Kidney glomerular epithelial cell (primary cell): ENCODE measurements at regions not wholly inside any gene's neighbourhood (a gene's known extent, or its start where the extent isn't known, plus 50 kb on each side); places are given as distances from the start of the nearest gene placed in this dataset.
"Not testable (repeated sequence)": the region's sequence is repeated elsewhere in the genome, so short reads cannot be mapped to it uniquely, and the experiment has no call there.

ENCODE experiments used
- DNase-seq: peaks from one replicate; lab custom pipeline; 2025; lab: John Stamatoyannopoulos, UW

DNA sequence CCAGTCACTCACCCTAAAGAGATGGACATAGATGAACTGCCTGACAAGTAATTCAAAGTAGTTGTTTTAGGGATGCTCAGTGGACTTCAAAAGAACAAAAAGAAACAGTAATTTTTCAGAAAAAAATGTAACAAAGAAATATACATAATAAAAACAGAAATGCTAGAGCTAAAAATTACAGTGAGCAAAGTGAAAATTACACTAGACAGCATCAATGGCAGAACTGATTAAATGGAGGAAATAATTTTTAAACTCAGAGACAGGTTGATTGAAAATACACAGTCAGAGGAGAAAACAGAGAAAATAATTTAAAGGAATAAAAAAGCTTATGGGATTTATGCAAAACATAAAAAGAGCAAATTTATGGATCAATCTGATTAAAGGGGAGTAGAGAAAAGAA, 1968.4 kb downstream of the EFNA5 start:
- DNase-seq, result no peak

DNA sequence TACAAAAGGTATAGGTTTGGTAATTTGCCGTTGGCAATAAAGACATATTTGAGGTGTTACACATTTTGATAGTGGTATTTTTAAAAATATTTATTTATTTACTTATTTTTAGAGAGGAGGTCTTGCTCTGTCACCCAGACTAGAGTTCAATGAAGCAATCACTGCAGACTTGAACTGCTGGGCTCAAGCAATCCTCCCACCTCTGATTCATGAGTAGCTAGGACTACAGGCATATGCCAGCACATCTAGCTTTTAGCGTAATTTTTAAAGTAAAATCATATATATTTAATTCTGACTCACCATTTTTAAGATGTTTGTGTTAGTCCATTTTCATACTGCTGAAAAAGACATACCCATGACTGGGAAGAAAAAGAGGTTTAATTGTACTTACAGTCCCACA, 1974.3 kb downstream of the EFNA5 start:
- DNase-seq, result peak; percentile 31

DNA sequence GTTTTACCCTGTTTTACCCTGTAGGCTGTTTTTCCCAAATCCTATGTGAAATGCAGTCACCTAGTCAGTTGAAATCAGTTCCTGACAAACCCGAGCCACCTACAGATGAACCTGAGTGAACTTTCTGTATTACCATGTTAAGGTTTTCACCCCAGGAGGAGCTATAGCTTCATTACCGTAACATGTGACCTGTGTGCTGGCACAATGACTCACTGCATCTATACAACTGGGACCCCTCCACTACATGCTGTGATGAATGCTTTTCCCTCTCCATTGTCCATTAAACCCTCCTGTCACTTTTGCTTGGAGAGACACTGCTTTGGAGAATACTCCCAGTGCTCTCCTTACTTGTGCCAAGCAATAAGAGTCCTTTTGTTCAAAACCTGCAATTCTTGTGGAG, 1974.8 kb downstream of the EFNA5 start:
- DNase-seq, result no peak

DNA sequence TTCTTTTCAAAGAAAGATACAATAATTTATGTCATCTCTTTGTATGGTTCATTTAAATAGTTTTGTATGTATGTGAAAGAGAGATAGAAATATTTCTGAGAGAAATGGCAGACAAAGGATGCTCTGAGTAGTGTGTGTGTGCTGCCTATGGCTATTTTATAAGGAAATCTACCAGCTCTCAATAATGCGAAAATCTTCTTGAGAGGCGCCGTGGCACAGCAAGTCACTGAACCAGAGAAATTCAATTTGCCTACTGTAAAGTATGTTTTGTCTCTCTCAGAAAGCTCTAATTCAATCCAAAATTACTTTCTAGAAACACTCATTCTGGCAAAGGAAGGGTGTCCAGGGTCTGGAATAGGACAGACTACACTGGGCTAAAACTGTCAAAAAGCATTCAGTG, 1981.1 kb downstream of the EFNA5 start:
- DNase-seq, result no peak

DNA sequence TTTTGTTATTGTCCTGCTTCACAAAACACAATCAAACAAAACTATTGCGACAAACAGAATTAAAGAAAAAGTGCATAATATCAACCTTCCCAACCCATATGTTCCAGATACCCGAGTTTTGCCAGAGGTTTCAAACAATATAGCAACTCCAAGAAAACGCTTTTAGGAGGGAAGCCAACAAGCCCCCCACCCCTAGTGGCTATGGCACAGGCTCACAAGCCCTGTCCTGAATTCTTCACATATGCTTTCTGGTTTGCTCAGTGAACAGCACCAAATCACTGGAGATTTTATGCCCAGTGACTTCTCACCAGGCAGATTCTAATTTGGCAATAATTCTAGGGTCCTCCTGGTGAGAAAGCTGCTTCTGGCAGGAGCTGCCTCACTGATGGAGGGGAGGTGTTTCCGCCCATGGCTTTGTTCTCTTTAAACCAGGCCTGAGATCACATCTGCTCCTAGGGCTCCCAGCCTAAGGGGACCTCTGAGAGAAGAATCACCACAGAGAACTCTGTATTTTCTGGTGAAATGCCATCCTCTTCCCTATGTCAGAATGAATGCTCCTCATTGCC, 1982.4 kb downstream of the EFNA5 start:
- DNase-seq, result no peak

DNA sequence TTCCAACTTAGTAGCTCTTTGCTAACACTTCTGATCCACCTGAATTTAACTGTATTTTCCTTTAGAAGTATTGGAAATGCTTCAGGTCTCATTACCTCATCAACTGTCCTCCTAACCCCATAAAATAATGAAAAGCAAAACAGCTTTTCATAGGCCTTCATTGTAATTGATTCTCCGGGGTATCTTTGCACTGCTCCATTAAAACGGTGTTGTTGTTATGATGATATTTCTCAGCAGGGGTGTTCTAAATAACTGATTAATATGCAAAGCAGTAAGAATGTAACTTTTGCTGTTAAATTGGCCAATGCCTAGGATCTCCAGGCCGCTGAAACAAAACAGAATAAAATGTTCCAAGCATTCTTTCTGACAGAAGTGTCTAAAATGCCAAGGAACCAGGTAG, 1983.2 kb downstream of the EFNA5 start:
- DNase-seq, result no peak

DNA sequence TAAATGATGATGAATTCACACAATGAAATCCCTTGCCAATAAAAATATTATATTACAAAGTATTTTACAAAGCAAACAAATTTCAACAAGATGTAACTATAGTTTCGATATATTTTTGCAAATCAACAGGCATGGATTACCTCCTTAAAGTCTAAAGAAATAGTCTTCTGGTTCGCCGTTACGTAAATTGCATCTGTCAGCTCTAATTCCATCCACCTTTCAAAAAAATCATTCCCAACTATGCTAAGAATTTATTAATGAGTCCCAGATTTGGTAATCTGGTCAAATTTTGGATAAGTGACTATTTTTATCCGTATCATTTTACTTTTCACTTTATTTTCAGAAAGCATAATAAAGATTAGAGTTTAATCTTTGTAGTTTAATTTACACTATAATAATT, 1984.9 kb downstream of the EFNA5 start:
- no peak for DNase-seq

DNA sequence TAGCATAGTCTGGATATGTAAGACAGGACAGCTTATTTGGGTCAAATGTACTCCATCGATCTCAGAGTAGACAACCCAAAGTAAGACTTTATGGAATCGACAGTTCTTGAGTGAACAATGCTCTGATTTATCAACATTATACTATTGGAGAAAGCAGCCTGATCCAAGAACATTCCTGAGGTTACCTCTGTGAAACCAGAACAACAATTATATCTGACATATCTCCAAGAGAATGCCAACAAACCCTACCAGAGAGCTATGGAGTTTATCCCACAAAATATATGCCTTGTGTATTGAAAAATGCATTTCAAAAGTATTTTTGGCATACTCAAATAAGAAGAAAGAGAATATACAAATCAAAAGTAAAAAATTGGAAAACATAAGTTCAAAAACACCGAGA, 1985.9 kb downstream of the EFNA5 start:
- DNase-seq, result peak; percentile 31

DNA sequence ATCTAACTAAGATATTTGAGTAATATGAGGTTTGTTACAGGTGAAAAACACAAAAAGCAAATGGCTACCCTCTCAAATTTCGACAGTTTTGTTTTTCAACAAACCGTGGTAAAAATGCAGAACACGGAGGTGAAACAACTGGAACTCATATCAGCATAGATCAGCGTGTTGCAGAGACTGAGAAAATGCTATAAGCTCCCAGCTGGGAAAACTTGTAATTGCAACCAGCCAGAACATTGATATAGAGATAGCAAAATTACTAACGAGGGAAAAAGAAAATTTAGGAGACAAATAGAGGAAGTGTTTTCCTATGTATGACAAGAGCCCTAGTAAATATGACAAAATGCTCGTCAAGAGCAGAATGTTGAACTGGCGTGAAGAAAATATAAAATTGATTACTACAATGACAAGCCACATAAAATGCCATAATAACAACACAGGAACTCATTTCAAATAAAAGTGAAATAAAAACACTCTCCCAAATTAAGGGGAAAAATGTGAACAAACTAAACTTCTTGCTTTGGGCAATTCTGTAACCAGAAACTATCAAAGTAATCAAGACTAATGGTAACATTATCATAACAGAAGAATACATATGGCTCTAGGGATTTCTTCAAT, 1989.8 kb downstream of the EFNA5 start:
- no peak for DNase-seq

DNA sequence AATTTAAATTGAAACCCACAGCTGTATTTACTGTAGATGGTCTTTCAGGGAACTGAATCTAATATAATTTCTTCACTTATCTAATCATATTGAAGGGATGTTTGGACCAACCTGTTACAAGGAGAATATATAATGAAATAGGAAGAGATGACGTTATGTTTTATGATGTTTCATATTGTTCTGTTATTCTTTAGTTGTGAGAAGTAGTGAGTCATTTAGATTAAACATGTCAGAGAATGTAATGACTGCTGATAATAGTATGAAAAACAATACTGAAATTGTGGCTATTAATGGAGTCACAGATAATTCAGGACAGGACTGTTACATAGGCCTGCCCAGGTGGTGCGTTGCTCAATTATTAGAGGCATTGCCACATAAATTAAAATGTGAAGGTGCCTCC, 1993.4 kb downstream of the EFNA5 start:
- no peak for DNase-seq

DNA sequence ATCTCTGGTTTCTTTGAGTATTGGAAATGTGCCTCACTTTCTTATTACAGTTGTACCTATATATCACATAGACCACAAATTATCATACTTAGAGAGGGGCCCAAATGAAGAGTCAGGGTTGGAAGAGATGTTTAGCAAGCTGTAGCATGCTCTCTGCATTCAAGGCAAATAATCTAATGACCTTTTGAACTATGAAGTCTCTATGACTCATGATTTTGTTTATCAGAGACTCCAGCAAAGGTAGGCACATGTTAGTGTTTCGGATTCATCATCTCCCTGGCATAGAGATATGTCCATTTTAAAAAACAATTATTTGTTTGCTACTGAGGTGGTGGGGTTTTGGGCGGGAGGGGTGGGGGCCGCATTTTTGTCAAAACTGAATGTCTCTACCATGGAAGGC, 2000.1 kb downstream of the EFNA5 start:
- DNase-seq, result no peak

DNA sequence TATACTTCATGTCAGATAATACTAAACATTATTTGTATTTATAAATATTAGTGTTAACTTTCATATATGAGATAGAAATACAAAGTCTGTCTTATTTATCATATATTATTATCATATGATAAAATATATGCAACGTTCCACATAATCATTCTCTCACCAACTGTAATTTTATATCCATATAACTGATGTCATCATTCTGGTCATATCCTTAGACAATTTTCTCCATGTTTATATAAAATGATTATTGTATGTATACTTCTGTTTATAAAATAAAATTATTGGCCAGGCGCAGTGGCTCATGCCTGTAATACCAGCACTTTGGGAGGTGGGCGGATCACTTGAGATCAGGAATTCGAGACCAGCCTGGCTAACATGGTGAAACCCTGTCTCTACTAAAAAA, 2007.1 kb downstream of the EFNA5 start:
- no peak for DNase-seq

DNA sequence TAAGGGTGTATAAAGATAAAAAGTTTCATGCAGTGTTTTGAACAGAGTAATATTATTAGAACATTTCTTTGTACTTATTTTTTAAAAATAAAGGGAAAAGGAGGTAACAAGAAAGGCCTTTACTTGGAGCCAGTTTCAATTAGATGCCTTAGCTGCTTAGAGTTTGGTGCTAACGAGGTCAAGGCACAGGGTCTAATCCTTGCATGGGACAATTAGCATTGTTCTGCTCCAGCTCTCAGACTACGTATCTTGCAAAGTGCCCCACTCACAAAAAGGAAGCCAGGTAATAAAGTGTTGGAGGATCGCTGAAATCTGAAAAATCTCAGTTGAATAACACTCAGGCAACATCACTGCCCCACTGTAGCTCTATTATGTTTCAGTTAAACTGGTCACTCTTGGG, 2011.3 kb downstream of the EFNA5 start:
- DNase-seq, result no peak

DNA sequence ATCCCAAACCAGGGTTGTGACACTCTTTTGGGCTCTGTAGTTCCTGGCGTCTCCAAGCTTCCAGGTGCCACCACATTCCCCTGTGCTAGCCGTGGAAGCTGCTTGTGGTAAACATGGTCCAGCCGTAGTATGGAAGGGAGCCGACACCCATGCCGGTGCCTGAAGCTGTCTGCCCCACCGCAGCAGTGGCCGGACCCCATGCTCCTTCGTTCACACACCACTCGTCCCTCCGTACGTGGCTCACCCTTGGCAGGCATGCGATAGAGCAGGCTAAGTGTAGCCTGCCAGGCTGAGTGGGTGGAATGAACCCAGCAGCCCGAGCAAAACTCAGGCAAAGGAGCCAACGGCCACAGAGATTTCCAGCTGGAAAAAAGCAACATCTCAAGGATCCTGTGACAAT, 2030.4 kb downstream of the EFNA5 start:
- no peak for DNase-seq

DNA sequence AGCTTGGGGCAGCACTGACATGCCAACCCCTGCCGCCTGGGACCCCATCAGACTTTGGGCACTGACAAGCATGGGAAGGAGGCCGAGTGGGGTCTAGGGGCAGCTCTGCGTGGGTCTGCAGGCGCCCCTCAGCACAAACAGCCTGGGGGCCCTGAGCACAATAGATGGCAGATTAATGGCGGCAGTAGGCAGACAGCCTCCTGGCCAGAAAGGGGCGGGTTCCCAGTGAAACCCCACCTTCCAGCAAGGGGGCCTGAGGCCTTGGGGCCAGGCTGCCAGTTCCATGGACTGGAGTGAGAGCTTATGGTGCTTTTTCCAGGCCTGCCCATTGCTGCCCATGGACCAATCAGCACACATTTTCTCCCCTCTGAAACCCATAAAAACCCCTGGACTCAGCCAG, 2031.2 kb downstream of the EFNA5 start:
- DNase-seq, result no peak

DNA sequence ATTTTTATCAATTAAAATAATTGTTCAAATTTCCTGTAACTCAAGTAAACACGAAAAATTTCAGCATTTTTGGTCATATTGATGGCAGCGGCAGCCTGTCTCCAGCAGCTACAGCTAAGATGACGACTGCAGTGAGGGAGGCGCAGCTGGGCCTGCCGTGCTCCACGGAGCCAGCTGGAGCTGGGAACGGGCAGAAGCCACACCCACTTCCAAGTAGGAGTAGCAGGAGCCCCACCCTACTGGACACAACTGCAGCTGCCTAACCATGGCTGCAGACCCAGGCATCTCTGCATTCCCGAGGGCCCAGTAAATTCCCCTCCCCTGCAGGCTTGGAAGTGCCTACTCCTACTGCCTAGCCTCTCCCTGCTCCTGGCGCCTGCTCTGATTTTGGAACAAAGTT, 2031.7 kb downstream of the EFNA5 start:
- DNase-seq, result no peak

DNA sequence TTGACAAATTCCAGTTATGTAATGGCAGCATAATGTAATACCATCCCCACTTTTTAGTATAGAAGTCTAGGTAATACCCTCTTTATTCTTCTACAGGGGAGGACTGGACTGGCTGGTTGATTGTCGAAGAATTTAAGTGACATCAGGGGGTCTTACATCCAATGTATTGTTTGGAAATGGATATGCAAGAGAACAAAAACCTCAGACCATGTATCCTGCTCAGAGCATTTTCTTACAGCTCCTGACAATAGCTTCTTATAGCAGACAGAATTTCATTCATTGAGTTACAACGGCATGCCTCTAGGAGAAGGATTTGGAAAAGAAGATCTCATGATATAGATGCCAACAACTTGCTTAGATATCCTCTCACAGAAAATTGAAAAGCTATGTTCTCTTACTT, 2032.3 kb downstream of the EFNA5 start:
- no peak for DNase-seq

DNA sequence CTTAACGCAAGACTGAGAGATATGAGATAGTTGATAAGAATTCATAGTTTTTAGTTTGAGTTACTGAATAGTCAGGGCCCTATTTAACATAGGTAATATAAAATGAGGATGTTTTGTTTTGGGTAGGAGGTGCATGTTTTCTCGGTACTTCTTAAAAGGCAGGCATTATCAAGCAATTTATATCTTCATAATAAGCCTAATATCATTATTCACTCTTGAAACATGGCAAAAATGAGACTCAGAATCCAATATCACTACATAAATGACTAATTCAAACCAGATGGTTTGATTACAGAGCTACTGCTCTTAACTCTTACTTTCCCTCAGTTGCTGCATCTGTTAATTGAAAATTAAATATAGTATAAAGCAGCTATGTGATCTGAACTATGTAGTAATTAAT, 2038.7 kb downstream of the EFNA5 start:
- no peak for DNase-seq

DNA sequence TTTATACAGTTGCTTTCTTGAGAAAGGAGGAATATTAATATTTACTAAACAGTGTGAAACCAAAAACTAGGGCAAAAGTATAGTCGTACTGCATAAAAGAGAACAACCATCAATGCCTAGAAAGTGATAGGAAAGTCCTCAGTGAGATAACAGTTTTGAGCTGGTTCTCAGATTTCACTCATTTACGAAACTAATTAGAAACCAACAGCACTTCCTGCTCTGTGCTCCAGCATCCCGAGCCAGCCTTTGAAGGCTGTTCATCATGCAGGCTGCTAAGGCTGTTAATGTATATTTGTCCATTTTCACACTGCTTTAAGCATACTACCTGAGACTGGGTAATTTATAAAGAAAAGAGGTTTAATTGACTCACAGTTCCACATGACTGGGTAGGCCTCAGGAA, 2039.9 kb downstream of the EFNA5 start:
- no peak for DNase-seq

DNA sequence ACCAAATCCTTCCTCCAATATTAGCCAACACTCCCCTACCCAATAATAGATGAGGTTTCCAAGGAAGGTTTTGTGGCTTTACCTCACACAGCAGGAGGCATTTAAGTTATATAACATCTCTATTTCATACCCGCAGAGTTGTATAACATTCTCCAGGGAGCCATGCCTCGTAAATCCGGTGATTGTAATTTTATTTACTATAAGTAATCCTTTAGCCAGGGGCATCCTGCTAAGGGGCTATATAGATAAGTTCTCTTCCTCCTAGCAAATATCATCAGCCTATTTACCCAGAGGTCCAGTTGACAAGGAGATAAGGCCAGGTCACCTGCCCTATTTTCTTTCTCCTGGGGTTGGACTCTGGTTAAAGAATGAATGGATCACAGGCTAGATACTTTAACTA, 2051.0 kb downstream of the EFNA5 start:
- DNase-seq, result no peak

DNA sequence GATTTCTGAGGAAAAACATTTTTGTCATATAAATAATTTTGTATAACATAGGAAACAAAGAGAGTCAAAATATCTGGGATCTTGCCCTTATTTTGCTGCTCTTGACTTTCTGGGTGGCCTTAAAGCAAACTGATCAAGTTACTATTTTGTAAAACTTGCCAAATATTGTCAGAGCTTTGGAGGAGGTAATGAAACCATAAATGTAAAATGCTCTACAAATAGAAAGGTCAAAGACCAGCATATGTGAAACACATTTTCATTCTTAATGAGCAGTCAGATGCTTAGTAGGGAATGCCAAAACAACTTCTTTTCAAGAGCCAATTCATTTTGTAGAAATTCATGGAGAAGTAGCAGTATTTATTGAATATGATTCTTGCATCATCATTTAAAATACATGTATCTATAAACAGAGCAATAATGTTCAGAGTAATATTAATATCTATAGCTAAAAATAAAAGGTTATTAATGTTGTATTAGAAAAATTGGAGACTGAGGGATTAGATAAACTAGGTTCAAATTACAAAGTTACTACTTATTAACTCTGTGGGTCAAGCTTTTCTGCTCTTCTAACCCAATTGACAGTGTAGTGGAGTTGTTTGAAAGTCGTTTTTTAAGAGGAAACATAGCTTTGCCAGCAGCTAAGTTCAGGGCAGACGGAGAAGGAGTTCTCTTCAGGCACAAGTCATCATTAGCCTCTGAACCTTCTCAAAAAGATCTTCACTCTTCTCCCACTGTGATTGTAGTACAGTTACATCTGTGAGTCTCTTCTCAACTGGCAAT, 2053.1 kb downstream of the EFNA5 start:
- no peak for DNase-seq

DNA sequence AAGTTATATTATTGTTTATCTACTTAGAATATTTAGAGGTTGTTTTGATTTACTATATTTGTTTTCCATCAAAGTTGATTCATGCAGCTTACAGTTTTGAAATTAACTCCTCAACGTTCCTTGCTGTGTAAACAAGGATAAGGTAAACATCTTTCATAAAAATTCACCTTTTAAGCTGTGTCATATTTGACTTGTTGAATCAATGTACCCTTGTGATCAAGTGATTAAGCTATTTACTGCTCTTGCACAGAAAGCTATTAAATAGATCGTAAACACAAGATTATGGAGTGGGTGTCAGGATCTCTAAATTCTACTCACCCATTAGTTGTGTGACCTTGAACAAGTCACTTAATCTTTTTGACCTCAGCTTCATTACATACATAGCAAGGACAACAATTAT, 2054.0 kb upstream of the NUDT12 start:
- no peak for DNase-seq

DNA sequence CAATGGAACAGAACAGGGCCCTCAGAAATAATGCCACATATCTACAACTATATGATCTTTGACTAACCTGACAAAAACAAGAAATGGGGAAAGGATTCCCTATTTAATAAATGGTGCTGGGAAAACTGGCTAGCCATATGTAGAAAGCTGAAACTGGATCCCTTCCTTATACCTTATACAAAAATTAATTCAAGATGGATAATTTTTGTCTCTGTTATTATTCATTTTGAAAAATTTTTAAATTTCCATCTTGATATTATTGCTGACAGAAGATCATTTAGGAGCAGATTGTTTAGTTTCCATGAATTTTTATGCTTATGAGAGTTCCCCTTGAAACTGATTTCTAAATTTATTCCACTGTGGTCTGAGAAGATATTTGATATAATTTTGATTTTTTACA, 2039.8 kb upstream of the NUDT12 start:
- not testable (repeated sequence) for DNase-seq
